ENCODE measurements at regions not wholly inside any gene's neighbourhood (a gene's known extent, or its start where the extent isn't known, plus 50 kb on each side); places are given as distances from the start of the nearest gene placed in this dataset.

- TF ChIP-seq ZNF292 (tag by site-specific recombination; IDR thresholded peaks at IDR 0.05; ENCODE audit: borderline replicate concordance, low read depth) (no peak), KLF16 (tag by site-specific recombination; IDR thresholded peaks at IDR 0.05) (no peak), CTCF (tag by site-specific recombination; IDR thresholded peaks at IDR 0.05) (no peak), PRDM10 (tag by site-specific recombination; IDR thresholded peaks at IDR 0.05) (no peak), ATF2 (tag by site-specific recombination; IDR thresholded peaks at IDR 0.05; ENCODE audit: low read depth) (no peak), HIC1 (tag by site-specific recombination; IDR thresholded peaks at IDR 0.05) (no peak)
- TF ChIP-seq, protein P1, sequence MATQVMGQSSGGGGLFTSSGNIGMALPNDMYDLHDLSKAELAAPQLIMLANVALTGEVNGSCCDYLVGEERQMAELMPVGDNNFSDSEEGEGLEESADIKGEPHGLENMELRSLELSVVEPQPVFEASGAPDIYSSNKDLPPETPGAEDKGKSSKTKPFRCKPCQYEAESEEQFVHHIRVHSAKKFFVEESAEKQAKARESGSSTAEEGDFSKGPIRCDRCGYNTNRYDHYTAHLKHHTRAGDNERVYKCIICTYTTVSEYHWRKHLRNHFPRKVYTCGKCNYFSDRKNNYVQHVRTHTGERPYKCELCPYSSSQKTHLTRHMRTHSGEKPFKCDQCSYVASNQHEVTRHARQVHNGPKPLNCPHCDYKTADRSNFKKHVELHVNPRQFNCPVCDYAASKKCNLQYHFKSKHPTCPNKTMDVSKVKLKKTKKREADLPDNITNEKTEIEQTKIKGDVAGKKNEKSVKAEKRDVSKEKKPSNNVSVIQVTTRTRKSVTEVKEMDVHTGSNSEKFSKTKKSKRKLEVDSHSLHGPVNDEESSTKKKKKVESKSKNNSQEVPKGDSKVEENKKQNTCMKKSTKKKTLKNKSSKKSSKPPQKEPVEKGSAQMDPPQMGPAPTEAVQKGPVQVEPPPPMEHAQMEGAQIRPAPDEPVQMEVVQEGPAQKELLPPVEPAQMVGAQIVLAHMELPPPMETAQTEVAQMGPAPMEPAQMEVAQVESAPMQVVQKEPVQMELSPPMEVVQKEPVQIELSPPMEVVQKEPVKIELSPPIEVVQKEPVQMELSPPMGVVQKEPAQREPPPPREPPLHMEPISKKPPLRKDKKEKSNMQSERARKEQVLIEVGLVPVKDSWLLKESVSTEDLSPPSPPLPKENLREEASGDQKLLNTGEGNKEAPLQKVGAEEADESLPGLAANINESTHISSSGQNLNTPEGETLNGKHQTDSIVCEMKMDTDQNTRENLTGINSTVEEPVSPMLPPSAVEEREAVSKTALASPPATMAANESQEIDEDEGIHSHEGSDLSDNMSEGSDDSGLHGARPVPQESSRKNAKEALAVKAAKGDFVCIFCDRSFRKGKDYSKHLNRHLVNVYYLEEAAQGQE (tag by site-specific recombination; IDR thresholded peaks at IDR 0.05) = no peak
These were observed 89.3 kb upstream of the FTMT start for GRCh38 chr5:121762426-121762825.
